NT2/D1 (cell line): ENCODE measurements at regions not wholly inside any gene's neighbourhood (a gene's known extent, or its start where the extent isn't known, plus 50 kb on each side); places are given as distances from the start of the nearest gene placed in this dataset.
"Not testable (repeated sequence)": the region's sequence is repeated elsewhere in the genome, so short reads cannot be mapped to it uniquely, and the experiment has no call there.

ENCODE experiments used
- DNase-seq: peaks from one replicate; pipeline ENCODE4 v3.0.0-alpha.2; 2011; ENCODE audit warnings: low read depth, low spot score
- H3K27me3 ChIP-seq: 2 replicates; pipeline ENCODE4 v1.6.0; 2011; ENCODE audit warnings: mild to moderate bottlenecking; ENCODE audit not compliant: insufficient read length, insufficient read depth
- H3K36me3 ChIP-seq: 2 replicates; pipeline ENCODE4 v1.6.1; 2011; ENCODE audit warnings: mild to moderate bottlenecking, low read length, mixed read lengths; ENCODE audit not compliant: insufficient read depth, insufficient read length
- H3K4me1 ChIP-seq: 2 replicates; pipeline ENCODE4 v1.5.1; 2011; ENCODE audit not compliant: insufficient read depth, insufficient read length
- H3K4me3 ChIP-seq: 2 replicates; pipeline ENCODE4 v1.5.1; 2011; ENCODE audit warnings: low read depth; ENCODE audit not compliant: insufficient read length
- H3K9ac ChIP-seq: 2 replicates; pipeline ENCODE4 v1.6.0; 2011; ENCODE audit warnings: low read depth; ENCODE audit not compliant: insufficient read length
- H3K9me3 ChIP-seq: 2 replicates; pipeline ENCODE4 v1.5.1; 2011; ENCODE audit warnings: mild to moderate bottlenecking, low read length; ENCODE audit not compliant: insufficient read depth
- SUZ12 ChIP-seq: IDR thresholded peaks from 2 replicates; pipeline ENCODE4 v1.6.1; 2011; ENCODE audit not compliant: insufficient read length, insufficient read depth; ENCODE audit errors: extremely low read depth
- YY1 ChIP-seq: IDR thresholded peaks from 2 replicates; pipeline ENCODE4 v1.6.1; 2011; ENCODE audit not compliant: insufficient read length, insufficient read depth
- ZNF274 ChIP-seq: IDR thresholded peaks from 2 replicates; pipeline ENCODE4 v1.6.1; 2011; ENCODE audit warnings: mild to moderate bottlenecking, low read depth, low read length

DNA sequence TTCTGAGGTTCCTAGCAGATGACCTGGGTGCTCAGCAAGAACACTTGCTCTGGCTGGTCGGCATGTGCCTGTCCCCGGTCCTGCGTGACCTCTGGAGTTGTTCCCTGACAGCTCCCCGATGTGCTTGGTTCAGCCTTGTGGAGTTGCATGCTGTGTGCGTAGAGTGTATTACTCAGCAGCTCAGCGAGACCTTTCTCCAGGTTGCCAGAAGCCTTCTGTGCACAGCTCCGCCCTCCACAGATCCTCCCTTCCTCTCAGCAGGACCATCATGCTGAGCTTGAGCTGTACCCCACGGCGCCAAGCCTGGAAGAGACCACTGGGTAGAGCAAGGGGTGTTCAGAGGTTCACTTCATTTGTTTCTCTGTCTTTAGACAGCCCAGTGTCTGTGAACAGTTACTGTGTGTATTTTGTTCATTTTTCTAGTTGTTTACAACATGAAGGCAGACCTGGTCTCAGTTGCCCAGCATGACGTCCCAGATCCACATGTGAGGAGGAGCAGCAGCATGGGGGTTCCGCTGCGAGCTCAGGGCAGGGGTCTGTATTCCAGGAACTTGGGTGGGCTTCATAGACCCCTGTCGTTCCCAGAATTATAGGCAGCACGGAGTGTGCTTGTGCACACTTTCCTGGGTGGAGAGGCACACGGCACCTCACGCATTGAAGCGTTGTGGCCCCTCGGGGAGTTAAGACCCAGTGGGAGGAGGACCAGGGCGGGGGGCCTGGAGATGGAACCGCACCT is 148.6 kb downstream of the IGLL1 start:
- Histone ChIP-seq H3K9me3 (no peaks in the 10 kb centered on the region), H3K27me3 (no peaks in the 10 kb centered on the region), H3K4me1 (no peaks in the 10 kb centered on the region), H3K9ac (no peak overlapping the region), H3K36me3 (no peaks in the 10 kb centered on the region), H3K4me3 (no peak overlapping the region)
- TF ChIP-seq YY1 (no peak), SUZ12 (no peak), ZNF274 (no peak)
- DNase-seq, result no peak

DNA sequence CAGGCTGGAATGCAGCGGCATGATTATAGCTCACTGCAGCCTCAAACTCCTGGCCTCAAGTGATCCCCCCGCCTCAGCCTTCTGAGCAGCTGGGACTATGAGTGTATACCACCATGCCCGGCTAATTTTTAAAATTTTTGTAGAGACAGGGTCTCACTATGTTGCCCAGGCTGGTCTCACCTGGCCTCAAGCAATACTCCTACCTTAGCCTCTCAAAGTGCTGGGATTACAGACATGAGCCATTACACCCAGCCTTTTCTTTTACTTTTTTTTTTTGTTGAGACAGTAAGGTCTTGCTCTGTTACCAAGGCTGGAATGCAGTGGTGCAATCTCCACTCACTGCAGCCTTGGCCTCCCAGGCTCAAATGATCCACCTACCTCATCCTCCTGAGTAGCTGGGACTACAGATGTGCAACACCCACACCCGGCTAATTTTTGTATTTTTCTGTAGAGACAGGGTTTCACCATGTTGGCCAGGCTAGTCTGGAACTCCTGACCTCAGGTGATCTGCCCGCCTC is 155.5 kb downstream of the IGLL1 start:
- H3K9ac ChIP-seq, H3K4me3 ChIP-seq, H3K4me1 ChIP-seq: not testable (repeated sequence)

DNA sequence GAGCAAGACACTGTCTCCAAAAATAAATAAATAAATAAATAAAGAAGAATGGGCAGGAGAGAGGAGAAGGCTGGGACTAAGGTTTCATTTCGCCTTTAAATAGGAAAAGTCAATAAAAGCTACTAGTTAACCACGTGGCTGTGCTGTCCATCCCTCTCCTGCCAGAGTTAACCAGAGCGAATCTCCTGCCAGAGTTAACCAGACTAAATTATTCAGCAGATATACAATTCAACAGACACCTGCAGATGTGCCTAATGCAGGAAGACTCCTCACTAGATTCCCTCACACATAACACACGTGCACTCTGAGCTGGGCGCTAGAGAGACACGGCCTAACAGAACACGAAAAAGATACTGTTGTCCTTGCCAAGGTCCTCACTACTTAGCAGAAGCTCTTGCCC is 156.1 kb downstream of the IGLL1 start:
- Histone ChIP-seq H3K9me3 (no peaks in the 10 kb centered on the region), H3K27me3 (no peaks in the 10 kb centered on the region), H3K9ac (no peak overlapping the region), H3K4me1 (no peaks in the 10 kb centered on the region), H3K36me3 (no peaks in the 10 kb centered on the region), H3K4me3 (no peak overlapping the region)
- DNase-seq, result no peak
- TF ChIP-seq ZNF274 (no peak), SUZ12 (no peak), YY1 (no peak)

More for the DNA sequence above, 155.5 kb downstream of the IGLL1 start:
- not testable (repeated sequence) for DNase-seq, H3K9me3 ChIP-seq, H3K36me3 ChIP-seq, H3K27me3 ChIP-seq

DNA sequence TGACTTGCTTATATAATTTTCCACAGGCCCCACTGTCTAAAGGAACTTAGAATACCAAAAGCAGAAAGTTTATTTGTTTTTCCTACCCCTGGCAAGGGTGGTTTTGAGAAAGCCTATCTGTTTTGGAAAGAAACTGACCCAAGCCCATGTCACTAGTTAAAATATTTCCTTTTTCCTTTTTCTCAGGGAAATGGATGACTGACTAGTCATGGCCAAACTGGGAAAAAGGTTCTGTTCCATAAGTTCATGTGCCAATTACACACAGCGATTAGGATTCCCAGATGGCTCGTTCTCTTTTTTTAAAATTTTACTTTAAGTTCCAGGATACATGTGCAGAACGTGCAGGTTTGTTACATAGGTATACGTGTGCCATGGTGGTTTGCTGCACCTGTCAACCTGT is 157.8 kb downstream of the IGLL1 start:
- not testable (repeated sequence) for H3K9me3 ChIP-seq, DNase-seq, H3K27me3 ChIP-seq, H3K4me3 ChIP-seq, H3K4me1 ChIP-seq, H3K9ac ChIP-seq, H3K36me3 ChIP-seq

DNA sequence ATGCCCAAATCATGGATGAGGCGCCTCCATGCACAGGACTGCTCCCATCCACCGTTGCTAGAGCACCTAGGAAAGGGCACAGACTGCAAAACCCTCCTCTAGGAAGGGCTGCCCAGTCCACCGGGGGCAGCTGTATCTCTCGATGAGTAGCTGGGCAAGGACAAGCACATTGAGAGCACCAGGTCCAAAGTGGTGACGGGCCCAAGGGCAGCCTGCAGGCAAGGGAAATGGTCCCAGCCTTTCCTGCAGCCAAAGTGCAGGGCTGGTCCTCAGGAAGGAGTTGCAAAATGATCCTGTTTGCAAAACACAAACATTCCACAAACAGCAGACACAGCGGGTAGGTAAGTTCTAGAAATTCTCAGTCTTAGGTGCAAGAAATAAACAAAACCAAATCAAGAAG is 158.8 kb downstream of the IGLL1 start:
- H3K4me3 ChIP-seq, result not testable (repeated sequence)

DNA sequence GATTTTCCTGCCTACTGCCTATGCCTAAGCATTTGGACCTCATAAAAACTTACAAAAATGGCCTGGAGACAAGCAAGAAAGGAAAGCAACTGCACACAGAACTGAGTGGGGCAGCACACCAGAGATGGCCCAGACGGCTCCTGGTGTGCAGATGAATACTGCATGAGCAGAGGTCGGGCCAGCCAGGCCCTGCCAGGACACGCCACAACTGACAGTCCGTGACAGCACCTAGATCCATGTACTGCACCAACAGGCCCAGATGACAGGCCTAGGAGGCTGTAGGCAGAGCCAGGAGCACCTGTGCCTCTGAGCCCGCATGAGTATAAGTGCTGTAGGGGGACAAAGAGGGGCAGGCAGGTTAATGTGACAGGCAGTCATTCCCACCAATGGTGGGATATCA is 160.2 kb downstream of the IGLL1 start:
- Histone ChIP-seq H3K4me3 (no peak overlapping the region), H3K4me1 (no peaks in the 10 kb centered on the region), H3K27me3 (no peaks in the 10 kb centered on the region), H3K9ac (no peak overlapping the region), H3K36me3 (no peaks in the 10 kb centered on the region), H3K9me3 (no peaks in the 10 kb centered on the region)
- no peak for DNase-seq
- TF ChIP-seq YY1, result no peak
- no peak for TF ChIP-seq ZNF274
- no peak for TF ChIP-seq SUZ12

More for the DNA sequence above, 158.8 kb downstream of the IGLL1 start:
- not testable (repeated sequence) for DNase-seq, H3K4me1 ChIP-seq, H3K27me3 ChIP-seq, H3K9ac ChIP-seq, H3K9me3 ChIP-seq, H3K36me3 ChIP-seq

DNA sequence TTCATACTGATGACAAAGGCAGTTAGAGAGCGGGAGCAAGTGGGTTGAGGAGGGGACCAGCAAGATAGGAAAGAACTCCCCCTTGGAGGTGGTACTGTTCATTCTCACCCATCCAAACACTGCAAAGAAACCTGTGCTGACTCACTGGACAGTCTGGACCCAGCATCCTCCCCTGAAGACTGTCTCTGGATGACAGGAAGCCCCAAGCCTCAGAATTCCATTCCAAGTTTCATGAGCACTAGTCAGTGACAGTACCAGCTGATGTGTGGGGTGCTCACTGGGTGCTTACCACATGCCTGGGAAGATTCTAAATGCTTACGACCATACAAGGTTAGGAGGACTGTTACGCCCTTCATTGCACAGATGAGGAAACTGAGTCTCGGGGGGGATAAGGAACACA is 160.9 kb downstream of the IGLL1 start:
- no peak for DNase-seq
- Histone ChIP-seq H3K27me3 (no peaks in the 10 kb centered on the region), H3K9ac (no peak overlapping the region), H3K9me3 (no peaks in the 10 kb centered on the region), H3K4me1 (no peaks in the 10 kb centered on the region), H3K36me3 (no peaks in the 10 kb centered on the region), H3K4me3 (no peak overlapping the region)
- no peak for TF ChIP-seq YY1
- no peak for TF ChIP-seq SUZ12

DNA sequence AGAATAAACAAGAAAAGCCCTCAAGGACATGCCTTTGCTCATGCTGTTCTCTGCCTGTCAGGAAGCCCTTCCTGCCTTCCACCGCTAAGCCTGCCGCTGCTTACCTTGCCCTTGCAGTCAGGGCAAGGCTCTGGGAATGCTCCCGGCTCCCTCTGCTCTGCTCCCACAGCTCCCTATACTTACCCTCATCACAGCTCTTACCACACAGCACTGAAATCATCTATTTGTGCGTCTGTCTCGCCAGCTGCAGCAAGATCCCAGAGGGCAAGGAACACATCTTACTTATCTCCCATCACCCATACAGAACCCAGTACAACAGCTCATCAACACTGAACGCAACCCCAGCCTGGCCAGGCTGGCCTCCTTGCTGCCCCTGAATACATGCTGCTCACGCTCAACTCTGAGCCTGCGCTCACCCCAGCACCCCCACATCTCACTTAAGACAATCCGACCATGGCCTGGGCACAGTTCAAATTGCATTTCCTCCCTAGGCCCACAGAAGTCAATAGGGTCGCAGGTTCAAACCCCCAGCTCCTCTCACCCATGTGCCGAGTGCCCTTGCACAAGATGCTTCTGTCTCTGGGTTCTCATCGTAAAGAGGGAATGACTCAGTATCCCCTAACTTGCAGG is 161.8 kb downstream of the IGLL1 start:
- Histone ChIP-seq H3K4me1 (no peaks in the 10 kb centered on the region), H3K4me3 (no peak overlapping the region), H3K9ac (no peak overlapping the region), H3K27me3 (no peaks in the 10 kb centered on the region), H3K9me3 (no peaks in the 10 kb centered on the region), H3K36me3 (no peaks in the 10 kb centered on the region)
- TF ChIP-seq YY1, result no peak
- TF ChIP-seq SUZ12, result no peak
- no peak for TF ChIP-seq ZNF274
- no peak for DNase-seq

DNA sequence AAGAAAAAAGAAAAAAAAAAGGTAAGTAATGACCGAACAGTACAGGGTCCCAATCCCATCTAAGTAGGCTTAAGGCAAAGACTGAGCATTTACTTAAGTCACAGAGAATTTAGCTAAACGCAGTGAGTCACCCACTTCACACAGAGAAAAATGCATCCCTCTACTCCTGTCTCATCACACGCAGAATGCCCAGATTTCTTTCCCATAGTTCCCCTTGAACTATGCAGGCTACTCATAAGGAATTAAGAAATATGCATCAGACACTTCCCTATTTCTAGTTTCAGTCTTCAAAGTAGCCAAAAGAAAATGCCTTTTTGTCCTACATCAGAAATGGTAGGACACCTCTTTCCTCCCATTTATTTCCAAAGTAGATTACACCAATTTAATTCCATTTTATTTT is 162.8 kb downstream of the IGLL1 start:
- not testable (repeated sequence) for H3K36me3 ChIP-seq, H3K4me1 ChIP-seq, H3K9ac ChIP-seq, H3K4me3 ChIP-seq, H3K27me3 ChIP-seq, DNase-seq, H3K9me3 ChIP-seq

DNA sequence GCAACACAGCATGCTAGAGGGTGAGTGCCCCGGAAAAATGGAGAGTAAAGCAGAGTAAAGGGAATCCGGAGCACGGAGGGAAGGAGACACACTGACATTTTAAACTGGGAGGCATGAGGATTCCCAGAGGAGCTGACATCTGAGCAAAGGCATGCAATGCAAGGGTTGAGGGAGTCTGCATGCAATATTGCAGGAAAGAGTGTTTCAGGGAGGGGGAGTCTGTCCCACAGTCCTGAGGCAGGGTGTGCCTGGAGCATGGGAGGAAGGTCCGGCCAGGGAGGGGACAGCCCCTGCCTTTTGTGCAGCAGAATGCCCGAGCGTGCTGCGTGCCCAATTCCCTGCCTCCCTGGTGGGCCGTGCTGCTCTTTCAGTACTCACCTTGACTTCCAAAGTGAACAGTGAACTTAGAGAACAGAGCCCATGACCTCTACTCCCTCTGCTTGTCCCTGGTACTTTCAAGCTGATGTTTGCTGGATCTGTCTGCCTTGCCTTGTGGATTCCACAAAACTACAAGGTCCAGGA is 163.9 kb downstream of the IGLL1 start:
- DNase-seq, H3K27me3 ChIP-seq, H3K36me3 ChIP-seq, H3K9me3 ChIP-seq, H3K9ac ChIP-seq, H3K4me1 ChIP-seq, H3K4me3 ChIP-seq: not testable (repeated sequence)
